ENCODE measurements at regions not wholly inside any gene's neighbourhood (a gene's known extent, or its start where the extent isn't known, plus 50 kb on each side); places are given as distances from the start of the nearest gene placed in this dataset.
"Not testable (repeated sequence)": the region's sequence is repeated elsewhere in the genome, so short reads cannot be mapped to it uniquely, and the experiment has no call there.

DNA sequence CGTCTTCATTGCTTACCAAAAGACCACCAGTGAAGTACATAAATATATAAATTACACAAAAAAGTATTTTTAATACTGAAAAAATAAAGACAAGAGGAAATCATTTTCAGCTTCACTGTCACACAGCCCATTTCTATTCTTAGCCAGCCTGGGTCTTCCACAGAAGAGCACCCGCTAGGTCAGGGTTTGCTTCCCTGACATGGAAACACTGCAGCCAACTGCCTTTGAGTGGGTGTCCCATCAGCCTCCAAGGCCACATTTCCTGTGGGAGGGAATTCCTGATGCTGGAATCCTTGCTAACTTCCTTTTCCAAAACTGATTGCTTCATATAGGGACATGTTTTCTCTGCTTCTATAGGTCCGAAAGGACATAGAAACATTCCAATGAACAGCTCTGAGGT lies 137.8 kb upstream of the CAV2 start:
- Histone ChIP-seq H3K4me1 (ENCODE audit: control insufficient read depth, insufficient read depth, low read length) (peaks cover 36% of the 10 kb centered on the region), H3K9me3 (replicated peaks; ENCODE audit: low read length) (no peaks in the 10 kb centered on the region), H3K4me2 (ENCODE audit: low read length) (no peak overlapping the region), H3K9ac (ENCODE audit: low read depth, low read length) (no peak overlapping the region), H3K27me3 (ENCODE audit: control insufficient read depth, insufficient read depth, low read length) (no peaks in the 10 kb centered on the region), H3K36me3 (ENCODE audit: insufficient read depth, low read length) (no peaks in the 10 kb centered on the region), H3K4me3 (ENCODE audit: low read length) (no peak overlapping the region)

DNA sequence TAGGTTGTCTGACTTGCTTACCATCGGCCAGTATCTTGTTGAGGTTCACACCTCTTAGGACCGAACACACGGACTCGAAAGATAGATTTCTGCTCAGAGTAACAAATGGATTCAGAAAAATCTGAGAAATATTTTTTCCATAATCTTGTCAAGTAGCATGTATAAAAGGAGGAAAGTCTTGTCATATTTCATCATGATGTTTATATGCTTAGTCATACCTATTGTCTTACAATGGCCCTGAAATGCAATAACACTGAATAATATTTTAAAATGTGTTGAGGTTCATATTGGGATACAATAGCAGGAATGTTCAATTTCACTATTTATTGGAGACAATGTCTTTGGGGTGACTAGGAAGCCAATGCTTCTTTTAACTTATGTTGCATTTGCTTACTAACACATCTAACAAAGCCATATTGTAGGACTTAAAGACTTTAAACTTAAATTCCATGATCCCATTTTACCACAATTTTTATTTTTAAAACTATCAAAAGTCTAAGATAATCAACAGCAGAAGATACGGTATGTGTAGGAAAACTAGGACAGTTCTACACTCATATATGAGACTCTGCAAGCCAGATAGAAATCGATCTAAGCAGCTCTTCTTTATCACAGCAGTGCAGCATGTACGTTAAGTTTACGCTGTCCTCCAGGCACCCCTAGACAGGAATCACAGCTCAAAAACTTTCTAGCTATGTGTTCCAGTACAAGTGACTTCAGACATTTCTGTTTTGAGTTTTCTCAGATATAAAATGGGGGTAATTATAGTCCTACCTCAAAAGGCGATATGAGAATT lies 135.7 kb upstream of the CAV2 start:
- Histone ChIP-seq H3K4me2 (ENCODE audit: low read length) (peak overlapping the region; percentile 16), H3K9me3 (replicated peaks; ENCODE audit: low read length) (no peaks in the 10 kb centered on the region), H3K36me3 (ENCODE audit: insufficient read depth, low read length) (no peaks in the 10 kb centered on the region), H3K27me3 (ENCODE audit: control insufficient read depth, insufficient read depth, low read length) (no peaks in the 10 kb centered on the region), H3K4me3 (ENCODE audit: low read length) (no peak overlapping the region), H3K4me1 (ENCODE audit: control insufficient read depth, insufficient read depth, low read length) (peaks cover 18% of the 10 kb centered on the region), H3K9ac (ENCODE audit: low read depth, low read length) (peak overlapping the region; percentile 9)

DNA sequence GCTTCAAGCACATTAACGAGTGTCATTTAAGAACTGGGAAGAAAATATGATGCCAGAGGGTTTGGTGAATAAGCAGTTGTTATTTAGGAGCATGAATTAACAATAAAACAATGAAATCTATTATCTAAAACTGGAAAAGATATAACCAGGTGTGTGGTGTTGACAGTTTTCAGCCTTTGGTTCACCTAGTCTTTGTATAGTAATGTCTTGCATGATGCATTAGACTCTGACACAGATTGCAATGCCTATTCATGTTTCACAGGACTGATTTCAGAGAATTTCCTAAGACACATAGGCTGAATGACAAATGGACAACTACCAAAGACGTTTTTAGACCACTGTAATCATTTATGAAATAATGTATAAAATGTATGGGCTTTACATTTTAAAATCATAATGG lies 135.1 kb upstream of the CAV2 start:
- Histone ChIP-seq H3K4me1 (ENCODE audit: control insufficient read depth, insufficient read depth, low read length) (peaks cover 18% of the 10 kb centered on the region), H3K9ac (ENCODE audit: low read depth, low read length) (no peak overlapping the region), H3K27me3 (ENCODE audit: control insufficient read depth, insufficient read depth, low read length) (no peaks in the 10 kb centered on the region), H3K4me3 (ENCODE audit: low read length) (no peak overlapping the region), H3K9me3 (replicated peaks; ENCODE audit: low read length) (no peaks in the 10 kb centered on the region), H3K4me2 (ENCODE audit: low read length) (no peak overlapping the region), H3K36me3 (ENCODE audit: insufficient read depth, low read length) (no peaks in the 10 kb centered on the region)

DNA sequence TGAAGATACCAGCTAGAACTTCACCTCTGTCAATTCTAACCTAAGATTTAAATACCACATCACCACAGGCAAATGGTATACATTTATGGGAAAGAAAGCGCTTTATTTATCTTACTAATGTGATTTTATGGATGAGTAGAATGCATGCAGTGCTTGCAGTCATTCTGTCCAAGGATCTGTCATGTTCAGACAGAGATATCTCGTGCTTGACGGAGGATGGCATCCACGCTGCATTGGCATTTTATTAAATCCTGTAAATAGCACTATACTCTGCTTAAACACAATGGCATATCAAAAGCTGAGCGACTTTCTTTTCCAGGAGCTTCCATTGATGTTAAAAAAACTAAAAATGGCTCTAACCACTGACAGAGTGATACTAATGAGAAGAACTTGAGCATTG lies 133.7 kb upstream of the CAV2 start:
- no peak overlapping the region for H3K4me2 ChIP-seq (ENCODE audit: low read length)
- H3K9ac ChIP-seq (ENCODE audit: low read depth, low read length): no peak overlapping the region
- peaks cover 18% of the 10 kb centered on the region for H3K4me1 ChIP-seq (ENCODE audit: control insufficient read depth, insufficient read depth, low read length)
- H3K36me3 ChIP-seq (ENCODE audit: insufficient read depth, low read length): no peaks in the 10 kb centered on the region
- no peaks in the 10 kb centered on the region for H3K27me3 ChIP-seq (ENCODE audit: control insufficient read depth, insufficient read depth, low read length)
- no peak overlapping the region for H3K4me3 ChIP-seq (ENCODE audit: low read length)
- H3K9me3 ChIP-seq (replicated peaks; ENCODE audit: low read length): no peaks in the 10 kb centered on the region

DNA sequence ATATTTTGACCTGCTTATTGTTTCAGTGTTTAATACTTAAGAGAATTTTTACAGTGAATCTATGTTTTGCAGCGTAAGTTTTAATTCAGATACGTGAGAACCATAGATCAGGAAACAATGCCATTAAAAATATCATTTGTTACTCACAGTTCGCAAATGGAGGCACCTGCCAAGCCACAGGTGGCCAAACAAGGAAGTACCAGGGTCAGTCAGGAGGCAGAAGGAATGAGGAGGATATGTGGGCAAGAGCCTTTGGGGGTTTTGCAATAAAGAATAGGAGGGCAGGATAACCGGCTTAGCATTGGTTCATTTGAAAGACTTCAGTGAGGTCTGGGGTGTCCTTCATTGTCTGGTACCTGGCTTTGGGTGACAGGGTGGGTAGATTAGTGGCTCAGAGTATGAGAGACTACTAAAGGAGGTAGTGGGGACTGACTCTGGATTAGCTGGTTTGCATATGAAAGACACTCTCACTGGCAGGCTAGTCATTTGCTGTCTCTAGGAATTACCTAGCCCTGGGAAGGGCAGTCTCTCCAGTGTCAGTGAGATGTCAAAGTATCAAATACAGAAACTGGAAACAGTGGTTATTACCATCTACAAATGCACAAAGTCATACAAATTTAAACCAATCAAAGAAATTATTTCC lies 132.2 kb upstream of the CAV2 start:
- Histone ChIP-seq H3K4me2 (ENCODE audit: low read length) (no peak overlapping the region), H3K36me3 (ENCODE audit: insufficient read depth, low read length) (no peaks in the 10 kb centered on the region), H3K4me3 (ENCODE audit: low read length) (no peak overlapping the region), H3K4me1 (ENCODE audit: control insufficient read depth, insufficient read depth, low read length) (peaks cover 18% of the 10 kb centered on the region), H3K27me3 (ENCODE audit: control insufficient read depth, insufficient read depth, low read length) (no peaks in the 10 kb centered on the region), H3K9ac (ENCODE audit: low read depth, low read length) (no peak overlapping the region), H3K9me3 (replicated peaks; ENCODE audit: low read length) (no peaks in the 10 kb centered on the region)

DNA sequence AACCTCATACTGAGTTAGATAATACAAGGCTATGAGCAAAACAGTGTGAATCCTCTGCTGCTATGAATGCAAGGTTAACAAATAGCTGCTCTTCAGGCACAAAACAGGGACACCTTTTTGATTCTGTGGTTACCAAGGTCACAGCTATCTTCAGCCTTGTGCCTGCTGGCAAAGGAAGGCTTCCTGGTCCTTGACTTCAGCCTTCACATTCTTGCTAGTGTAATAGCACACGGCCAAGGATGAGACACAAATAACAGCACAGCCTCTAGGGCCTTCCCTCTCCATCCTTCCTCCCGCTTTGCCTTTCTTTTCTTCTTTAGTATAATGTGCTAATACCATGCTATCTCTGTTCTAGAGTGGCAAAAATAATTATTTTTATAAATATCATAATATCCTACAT lies 130.6 kb upstream of the CAV2 start:
- H3K4me3 ChIP-seq (ENCODE audit: low read length): no peak overlapping the region
- no peaks in the 10 kb centered on the region for H3K9me3 ChIP-seq (replicated peaks; ENCODE audit: low read length)
- H3K4me1 ChIP-seq (ENCODE audit: control insufficient read depth, insufficient read depth, low read length): peaks cover 3% of the 10 kb centered on the region
- H3K4me2 ChIP-seq (ENCODE audit: low read length): no peak overlapping the region
- H3K36me3 ChIP-seq (ENCODE audit: insufficient read depth, low read length): no peaks in the 10 kb centered on the region
- no peak overlapping the region for H3K9ac ChIP-seq (ENCODE audit: low read depth, low read length)
- H3K27me3 ChIP-seq (ENCODE audit: control insufficient read depth, insufficient read depth, low read length): no peaks in the 10 kb centered on the region

DNA sequence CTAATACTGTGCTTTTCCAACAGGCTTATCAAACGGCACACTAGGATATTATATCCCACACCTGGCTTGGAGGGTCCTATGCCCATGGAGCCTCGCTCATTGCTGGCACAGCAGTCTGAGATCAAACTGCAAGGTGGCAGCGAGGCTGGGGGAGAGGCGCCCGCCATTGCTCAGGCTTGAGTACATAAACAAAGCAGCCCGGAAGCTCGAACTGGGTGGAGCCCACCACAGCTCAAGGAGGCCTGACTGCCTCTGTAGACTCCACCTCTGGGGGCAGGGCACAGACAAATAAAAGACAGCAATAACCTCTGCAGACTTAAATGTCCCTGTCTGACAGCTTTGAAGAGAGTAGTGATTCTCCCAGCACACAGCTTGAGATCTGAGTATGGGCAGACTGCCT lies 128.0 kb upstream of the CAV2 start:
- H3K36me3 ChIP-seq (ENCODE audit: insufficient read depth, low read length); H3K4me2 ChIP-seq (ENCODE audit: low read length); H3K27me3 ChIP-seq (ENCODE audit: control insufficient read depth, insufficient read depth, low read length); H3K4me3 ChIP-seq (ENCODE audit: low read length); H3K9ac ChIP-seq (ENCODE audit: low read depth, low read length); H3K4me1 ChIP-seq (ENCODE audit: control insufficient read depth, insufficient read depth, low read length); H3K9me3 ChIP-seq (replicated peaks; ENCODE audit: low read length): not testable (repeated sequence)

DNA sequence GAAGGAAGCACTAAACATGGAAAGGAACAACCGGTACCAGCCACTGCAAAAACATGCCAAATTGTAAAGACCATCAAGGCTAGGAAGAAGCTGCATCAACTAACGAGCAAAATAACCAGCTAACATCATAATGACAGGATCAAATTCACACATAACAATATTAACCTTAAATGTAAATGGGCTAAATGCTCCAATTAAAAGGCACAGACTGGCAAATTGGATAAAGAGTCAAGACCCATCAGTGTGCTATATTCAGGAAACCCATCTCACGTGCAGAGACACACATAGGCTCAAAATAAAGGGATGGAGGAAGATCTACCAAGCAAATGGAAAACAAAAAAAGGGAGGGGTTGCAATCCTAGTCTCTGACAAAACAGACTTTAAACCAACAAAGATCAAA lies 126.3 kb upstream of the CAV2 start:
- not testable (repeated sequence) for H3K4me3 ChIP-seq (ENCODE audit: low read length); H3K27me3 ChIP-seq (ENCODE audit: control insufficient read depth, insufficient read depth, low read length); H3K4me2 ChIP-seq (ENCODE audit: low read length); H3K4me1 ChIP-seq (ENCODE audit: control insufficient read depth, insufficient read depth, low read length); H3K9me3 ChIP-seq (replicated peaks; ENCODE audit: low read length); H3K36me3 ChIP-seq (ENCODE audit: insufficient read depth, low read length); H3K9ac ChIP-seq (ENCODE audit: low read depth, low read length)

DNA sequence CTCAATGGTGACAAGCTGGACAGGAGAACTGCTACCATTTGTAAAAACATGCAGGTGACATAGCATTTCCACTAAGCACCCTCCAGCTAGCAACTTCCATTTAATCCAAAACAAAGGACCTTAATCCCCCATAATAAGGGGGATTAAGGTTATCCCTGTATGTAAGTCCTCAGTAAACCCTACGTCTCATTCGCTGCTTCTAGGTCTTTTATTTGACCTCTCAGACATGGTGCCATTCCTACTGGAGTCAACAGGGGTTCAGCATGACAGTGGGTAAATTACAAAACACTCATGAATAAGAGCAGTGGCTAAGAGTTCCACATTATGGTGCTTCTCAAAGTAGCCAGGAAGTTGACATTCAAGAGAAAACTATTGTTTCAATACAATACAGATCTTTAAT lies 121.8 kb upstream of the CAV2 start:
- Histone ChIP-seq H3K4me2 (ENCODE audit: low read length) (no peak overlapping the region), H3K36me3 (ENCODE audit: insufficient read depth, low read length) (no peaks in the 10 kb centered on the region), H3K27me3 (ENCODE audit: control insufficient read depth, insufficient read depth, low read length) (no peaks in the 10 kb centered on the region), H3K4me1 (ENCODE audit: control insufficient read depth, insufficient read depth, low read length) (peaks cover 9% of the 10 kb centered on the region), H3K4me3 (ENCODE audit: low read length) (no peak overlapping the region), H3K9ac (ENCODE audit: low read depth, low read length) (no peak overlapping the region), H3K9me3 (replicated peaks; ENCODE audit: low read length) (no peaks in the 10 kb centered on the region)

DNA sequence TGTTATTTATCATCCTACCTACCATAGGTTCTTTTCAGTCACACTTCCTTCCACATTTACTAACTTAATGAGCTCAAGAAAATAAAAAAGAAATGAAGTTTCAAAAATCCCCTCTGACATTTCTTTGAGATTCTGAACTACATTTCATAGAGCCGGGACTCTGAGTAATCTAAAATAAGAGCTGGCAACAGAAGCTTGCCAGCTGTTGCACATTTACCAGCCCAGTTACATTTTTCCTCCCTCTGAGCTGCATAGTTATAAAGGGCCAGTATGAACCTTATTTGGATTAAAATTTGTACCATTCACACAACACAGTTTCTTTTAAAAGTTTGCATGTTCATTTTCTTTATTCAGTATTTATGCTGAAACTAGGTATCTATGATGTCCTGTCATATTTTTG lies 119.5 kb upstream of the CAV2 start:
- no peak overlapping the region for H3K4me3 ChIP-seq (ENCODE audit: low read length)
- peak overlapping the region; percentile 54 for H3K9ac ChIP-seq (ENCODE audit: low read depth, low read length)
- H3K4me1 ChIP-seq (ENCODE audit: control insufficient read depth, insufficient read depth, low read length): peaks cover 9% of the 10 kb centered on the region
- H3K9me3 ChIP-seq (replicated peaks; ENCODE audit: low read length): no peaks in the 10 kb centered on the region
- H3K36me3 ChIP-seq (ENCODE audit: insufficient read depth, low read length): no peaks in the 10 kb centered on the region
- peak overlapping the region; percentile 23 for H3K4me2 ChIP-seq (ENCODE audit: low read length)
- no peaks in the 10 kb centered on the region for H3K27me3 ChIP-seq (ENCODE audit: control insufficient read depth, insufficient read depth, low read length)

DNA sequence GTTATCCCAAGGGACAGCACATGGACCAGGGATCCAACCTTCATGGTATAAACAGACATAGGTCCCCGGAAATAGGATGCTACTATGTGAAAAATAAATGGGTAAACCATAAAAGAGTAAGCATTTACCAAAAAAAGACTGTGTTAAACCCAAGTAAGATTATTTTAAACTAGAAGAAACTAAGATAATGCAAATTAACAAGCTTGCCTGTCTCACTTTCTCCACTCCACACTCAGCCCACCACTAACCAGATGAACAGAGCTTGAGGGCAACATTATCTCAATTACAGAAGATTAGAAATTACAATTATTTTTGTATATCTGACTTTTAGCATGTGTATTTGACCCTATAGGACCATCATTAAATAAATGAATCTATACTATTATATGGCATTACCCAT lies 117.2 kb upstream of the CAV2 start:
- no peak overlapping the region for H3K4me3 ChIP-seq (ENCODE audit: low read length)
- no peaks in the 10 kb centered on the region for H3K36me3 ChIP-seq (ENCODE audit: insufficient read depth, low read length)
- H3K27me3 ChIP-seq (ENCODE audit: control insufficient read depth, insufficient read depth, low read length): no peaks in the 10 kb centered on the region
- H3K4me1 ChIP-seq (ENCODE audit: control insufficient read depth, insufficient read depth, low read length): peaks cover 12% of the 10 kb centered on the region
- no peak overlapping the region for H3K4me2 ChIP-seq (ENCODE audit: low read length)
- no peak overlapping the region for H3K9ac ChIP-seq (ENCODE audit: low read depth, low read length)
- no peaks in the 10 kb centered on the region for H3K9me3 ChIP-seq (replicated peaks; ENCODE audit: low read length)
